HEK293 (cell line): ENCODE measurements at regions not wholly inside any gene's neighbourhood (a gene's known extent, or its start where the extent isn't known, plus 50 kb on each side); places are given as distances from the start of the nearest gene placed in this dataset.

Experiments
- CTCF ChIA-PET: fragments of 350-600 bp; formaldehyde crosslinking; extraction: SDS; loops from one replicate; lab custom pipeline; 2021; ENCODE audit warnings: antibody characterized with exemption; lab: Yijun Ruan, JAX
- POLR2A ChIA-PET: fragments of 300-600 bp; formaldehyde crosslinking; extraction: SDS; loops from one replicate; lab custom pipeline; 2020; ENCODE audit warnings: antibody characterized with exemption, inconsistent platforms; lab: Yijun Ruan, JAX
- H3K27ac ChIP-seq: fragments of 200-500 bp; sonication (Bioruptor generic); 2 replicates; pipeline ENCODE4 v1.5.1; 2014; ENCODE audit warnings: low read depth, low read length, control low read depth, inconsistent platforms; ENCODE audit errors: extremely low read depth
- H3K36me3 ChIP-seq, 2 experiments: fragments of 200-500 bp in 1 of 2; sonication (Bioruptor generic) in 1 of 2; 1 replicate in 1 of 2; 2 replicates in 1 of 2; pipeline ENCODE4 v1.5.1; 2014 to 2017; ENCODE audit warnings: inconsistent platforms in 2 of 2, low read length in 2 of 2; ENCODE audit not compliant: control insufficient read depth in 2 of 2, insufficient read depth in 1 of 2
- H3K4me1 ChIP-seq: fragments of 200-500 bp; sonication (Bioruptor generic); 2 replicates; pipeline ENCODE4 v1.5.1; 2014; ENCODE audit warnings: mild to moderate bottlenecking, low read length, inconsistent platforms; ENCODE audit not compliant: control insufficient read depth, insufficient read depth
- H3K4me3 ChIP-seq: 2 replicates; pipeline ENCODE4 v1.5.1; 2011; ENCODE audit warnings: low read depth, mild to moderate bottlenecking, control low read depth, low read length, moderate library complexity
- H3K9me3 ChIP-seq: fragments of 200-500 bp; sonication (Bioruptor generic); 2 replicates; pipeline ENCODE4 v1.5.1; 2014; ENCODE audit warnings: low read depth, low read length, inconsistent platforms; ENCODE audit not compliant: control insufficient read depth, insufficient read depth
- GLI4 ChIP-seq: fragments of 450-650 bp; formaldehyde crosslinking; IDR thresholded peaks from 2 replicates; pipeline ENCODE4 v1.5.1; 2016; ENCODE audit warnings: missing biosample characterization, missing genetic modification characterization
- GLIS2 ChIP-seq: fragments of 450-650 bp; formaldehyde crosslinking; IDR thresholded peaks from 2 replicates; pipeline ENCODE4 v1.5.1; 2016; ENCODE audit warnings: missing biosample characterization, missing genetic modification characterization
- REPIN1 ChIP-seq: fragments of 450-650 bp; formaldehyde crosslinking; IDR thresholded peaks from 2 replicates; pipeline ENCODE4 v1.5.1; 2017; ENCODE audit warnings: missing biosample characterization, missing genetic modification characterization, low read depth
- SALL2 ChIP-seq: fragments of 450-650 bp; formaldehyde crosslinking; IDR thresholded peaks from 2 replicates; pipeline ENCODE4 v1.5.0; 2017; ENCODE audit warnings: missing biosample characterization, mild to moderate bottlenecking, missing genetic modification characterization, borderline replicate concordance
- ZBTB8A ChIP-seq: fragments of 450-650 bp; formaldehyde crosslinking; IDR thresholded peaks from 2 replicates; pipeline ENCODE4 v1.5.1; 2016; ENCODE audit warnings: missing biosample characterization, missing genetic modification characterization
- ZEB2 ChIP-seq: fragments of 450-650 bp; formaldehyde crosslinking; IDR thresholded peaks from 2 replicates; pipeline ENCODE4 v1.5.1; 2016; ENCODE audit warnings: missing biosample characterization, missing genetic modification characterization
- ZFP3 ChIP-seq: fragments of 450-650 bp; formaldehyde crosslinking; IDR thresholded peaks from 2 replicates; pipeline ENCODE4 v1.5.1; 2016; ENCODE audit warnings: low read depth, missing biosample characterization, missing genetic modification characterization
- ZNF132 ChIP-seq: fragments of 450-650 bp; formaldehyde crosslinking; IDR thresholded peaks from 2 replicates; pipeline ENCODE4 v1.5.1; 2017; ENCODE audit warnings: missing biosample characterization, missing genetic modification characterization, borderline replicate concordance
- ZNF157 ChIP-seq: fragments of 450-650 bp; formaldehyde crosslinking; IDR thresholded peaks from 2 replicates; pipeline ENCODE4 v1.5.1; 2016; ENCODE audit warnings: missing biosample characterization, missing genetic modification characterization
- ZNF169 ChIP-seq: fragments of 450-650 bp; formaldehyde crosslinking; IDR thresholded peaks from 2 replicates; pipeline ENCODE4 v1.5.1; 2016; ENCODE audit warnings: missing biosample characterization, missing genetic modification characterization
- ZNF174 ChIP-seq: fragments of 450-650 bp; formaldehyde crosslinking; IDR thresholded peaks from 2 replicates; pipeline ENCODE4 v1.5.0; 2017; ENCODE audit warnings: missing biosample characterization, mild to moderate bottlenecking, missing genetic modification characterization
- ZNF19 ChIP-seq: fragments of 450-650 bp; formaldehyde crosslinking; IDR thresholded peaks from 2 replicates; pipeline ENCODE4; 2016; ENCODE audit warnings: missing biosample characterization, missing genetic modification characterization, low read depth
- ZNF239 ChIP-seq: fragments of 450-650 bp; formaldehyde crosslinking; IDR thresholded peaks from 2 replicates; pipeline ENCODE4 v1.5.1; 2016; ENCODE audit warnings: missing biosample characterization, missing genetic modification characterization
- ZNF311 ChIP-seq: fragments of 450-650 bp; formaldehyde crosslinking; IDR thresholded peaks from 2 replicates; pipeline ENCODE4 v1.5.1; 2017; ENCODE audit warnings: missing biosample characterization, missing genetic modification characterization, borderline replicate concordance
- ZNF404 ChIP-seq: fragments of 450-650 bp; formaldehyde crosslinking; IDR thresholded peaks from 2 replicates; pipeline ENCODE4 v1.5.1; 2017; ENCODE audit warnings: missing biosample characterization, missing genetic modification characterization
- ZNF529 ChIP-seq: fragments of 450-650 bp; formaldehyde crosslinking; IDR thresholded peaks from 2 replicates; pipeline ENCODE4 v1.5.1; 2017; ENCODE audit warnings: missing genetic modification characterization, missing biosample characterization; ENCODE audit not compliant: insufficient replicate concordance
- ZNF596 ChIP-seq: fragments of 450-650 bp; IDR thresholded peaks from 2 replicates; pipeline ENCODE4 v1.5.0; 2018; ENCODE audit warnings: missing biosample characterization, mild to moderate bottlenecking, missing genetic modification characterization, moderate library complexity
- ZNF654 ChIP-seq: fragments of 450-650 bp; formaldehyde crosslinking; IDR thresholded peaks from 2 replicates; pipeline ENCODE4 v1.5.1; 2016; ENCODE audit warnings: low read depth, missing biosample characterization, missing genetic modification characterization
- ZNF701 ChIP-seq: fragments of 450-650 bp; formaldehyde crosslinking; IDR thresholded peaks from 2 replicates; pipeline ENCODE4 v1.5.1; 2016; ENCODE audit warnings: missing biosample characterization, missing genetic modification characterization
- ZNF830 ChIP-seq: fragments of 450-650 bp; IDR thresholded peaks from 2 replicates; pipeline ENCODE4 v1.5.0; 2018; ENCODE audit warnings: missing biosample characterization, missing genetic modification characterization, low read depth, mild to moderate bottlenecking, moderate library complexity
- ZSCAN23 ChIP-seq: fragments of 450-650 bp; formaldehyde crosslinking; IDR thresholded peaks from 2 replicates; pipeline ENCODE4 v1.5.1; 2016; ENCODE audit warnings: missing biosample characterization, missing genetic modification characterization
- TF ChIP-seq, protein P1 (sequence below): fragments of 450-650 bp; formaldehyde crosslinking; IDR thresholded peaks from 2 replicates; pipeline ENCODE4 v1.5.1; 2016; ENCODE audit warnings: missing biosample characterization, missing genetic modification characterization, borderline replicate concordance
- TF ChIP-seq, protein P2 (sequence below): fragments of 450-650 bp; formaldehyde crosslinking; IDR thresholded peaks from 2 replicates; pipeline ENCODE4 v1.5.1; 2016; ENCODE audit warnings: missing biosample characterization, missing genetic modification characterization
- TF ChIP-seq, protein P3 (sequence below): fragments of 450-650 bp; formaldehyde crosslinking; IDR thresholded peaks from 2 replicates; pipeline ENCODE4 v1.5.1; 2016; ENCODE audit warnings: missing biosample characterization, missing genetic modification characterization
- TF ChIP-seq, protein P4 (sequence below): fragments of 450-650 bp; formaldehyde crosslinking; IDR thresholded peaks from 2 replicates; pipeline ENCODE4; 2016; ENCODE audit warnings: missing biosample characterization, missing genetic modification characterization
- TF ChIP-seq, protein P5 (sequence below): fragments of 450-650 bp; formaldehyde crosslinking; IDR thresholded peaks from 2 replicates; pipeline ENCODE4 v1.5.1; 2016; ENCODE audit warnings: missing biosample characterization, missing genetic modification characterization
- TF ChIP-seq, protein P6 (sequence below): sonication (generic); formaldehyde crosslinking; IDR thresholded peaks from 2 replicates; pipeline ENCODE4 v1.8.1; 2022; ENCODE audit warnings: mild to moderate bottlenecking, moderate library complexity, missing genetic modification reagents

DNA sequence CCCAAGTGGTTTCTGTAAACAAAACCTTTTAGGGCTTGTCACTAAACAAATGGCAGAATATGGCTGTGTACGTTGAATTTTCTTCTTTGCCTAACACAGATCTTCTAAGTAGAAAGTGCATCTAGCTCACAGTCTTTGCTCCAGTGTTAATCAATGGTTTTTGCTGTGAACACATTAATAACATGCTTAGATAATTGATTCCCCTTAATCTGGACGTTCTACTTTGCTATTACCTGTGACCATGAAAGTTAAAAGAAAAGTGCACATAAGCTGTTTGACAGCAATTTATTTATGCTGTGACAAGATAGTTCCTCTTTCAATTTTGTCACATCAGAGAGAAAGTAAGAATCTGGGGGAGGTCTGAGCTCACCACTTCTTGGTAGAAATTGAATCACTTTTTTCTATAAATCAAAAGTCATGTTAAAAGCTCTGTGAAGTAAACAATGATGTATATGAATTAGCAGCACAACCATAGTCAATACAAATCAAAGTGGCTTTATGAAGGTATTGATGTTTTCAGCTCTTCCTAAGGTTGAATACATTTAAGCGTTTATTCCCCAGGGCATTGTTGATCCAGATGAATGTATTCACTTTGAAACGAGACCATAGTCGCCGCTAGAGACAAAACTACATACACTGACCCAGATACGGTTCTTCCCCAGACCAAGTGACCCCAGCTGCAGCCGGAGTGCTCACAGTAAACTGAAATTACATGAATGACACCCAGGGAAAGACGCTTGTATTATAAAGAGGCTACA is 174.6 kb upstream of the ZNF608 start:
- TF ChIP-seq, protein P1, sequence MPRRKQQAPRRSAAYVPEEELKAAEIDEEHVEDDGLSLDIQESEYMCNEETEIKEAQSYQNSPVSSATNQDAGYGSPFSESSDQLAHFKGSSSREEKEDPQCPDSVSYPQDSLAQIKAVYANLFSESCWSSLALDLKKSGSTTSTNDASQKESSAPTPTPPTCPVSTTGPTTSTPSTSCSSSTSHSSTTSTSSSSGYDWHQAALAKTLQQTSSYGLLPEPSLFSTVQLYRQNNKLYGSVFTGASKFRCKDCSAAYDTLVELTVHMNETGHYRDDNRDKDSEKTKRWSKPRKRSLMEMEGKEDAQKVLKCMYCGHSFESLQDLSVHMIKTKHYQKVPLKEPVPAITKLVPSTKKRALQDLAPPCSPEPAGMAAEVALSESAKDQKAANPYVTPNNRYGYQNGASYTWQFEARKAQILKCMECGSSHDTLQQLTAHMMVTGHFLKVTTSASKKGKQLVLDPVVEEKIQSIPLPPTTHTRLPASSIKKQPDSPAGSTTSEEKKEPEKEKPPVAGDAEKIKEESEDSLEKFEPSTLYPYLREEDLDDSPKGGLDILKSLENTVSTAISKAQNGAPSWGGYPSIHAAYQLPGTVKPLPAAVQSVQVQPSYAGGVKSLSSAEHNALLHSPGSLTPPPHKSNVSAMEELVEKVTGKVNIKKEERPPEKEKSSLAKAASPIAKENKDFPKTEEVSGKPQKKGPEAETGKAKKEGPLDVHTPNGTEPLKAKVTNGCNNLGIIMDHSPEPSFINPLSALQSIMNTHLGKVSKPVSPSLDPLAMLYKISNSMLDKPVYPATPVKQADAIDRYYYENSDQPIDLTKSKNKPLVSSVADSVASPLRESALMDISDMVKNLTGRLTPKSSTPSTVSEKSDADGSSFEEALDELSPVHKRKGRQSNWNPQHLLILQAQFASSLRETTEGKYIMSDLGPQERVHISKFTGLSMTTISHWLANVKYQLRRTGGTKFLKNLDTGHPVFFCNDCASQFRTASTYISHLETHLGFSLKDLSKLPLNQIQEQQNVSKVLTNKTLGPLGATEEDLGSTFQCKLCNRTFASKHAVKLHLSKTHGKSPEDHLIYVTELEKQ (tag by site-specific recombination) = no peak
- no peak for TF ChIP-seq ZEB2
- TF ChIP-seq GLI4 (tag by site-specific recombination) = no peak
- no peak for TF ChIP-seq ZNF174
- no peak for TF ChIP-seq ZFP3 (tag by site-specific recombination)
- TF ChIP-seq SALL2 (tag by site-specific recombination) = no peak
- no peak for TF ChIP-seq ZNF596 (tag by site-specific recombination)
- no peak for TF ChIP-seq ZSCAN23
- no peak for TF ChIP-seq ZNF169 (tag by site-specific recombination)
- TF ChIP-seq GLIS2 (tag by site-specific recombination) = no peak
- TF ChIP-seq, protein P2, sequence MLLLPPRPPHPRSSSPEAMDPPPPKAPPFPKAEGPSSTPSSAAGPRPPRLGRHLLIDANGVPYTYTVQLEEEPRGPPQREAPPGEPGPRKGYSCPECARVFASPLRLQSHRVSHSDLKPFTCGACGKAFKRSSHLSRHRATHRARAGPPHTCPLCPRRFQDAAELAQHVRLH (tag by site-specific recombination) = no peak
- TF ChIP-seq, protein P3, sequence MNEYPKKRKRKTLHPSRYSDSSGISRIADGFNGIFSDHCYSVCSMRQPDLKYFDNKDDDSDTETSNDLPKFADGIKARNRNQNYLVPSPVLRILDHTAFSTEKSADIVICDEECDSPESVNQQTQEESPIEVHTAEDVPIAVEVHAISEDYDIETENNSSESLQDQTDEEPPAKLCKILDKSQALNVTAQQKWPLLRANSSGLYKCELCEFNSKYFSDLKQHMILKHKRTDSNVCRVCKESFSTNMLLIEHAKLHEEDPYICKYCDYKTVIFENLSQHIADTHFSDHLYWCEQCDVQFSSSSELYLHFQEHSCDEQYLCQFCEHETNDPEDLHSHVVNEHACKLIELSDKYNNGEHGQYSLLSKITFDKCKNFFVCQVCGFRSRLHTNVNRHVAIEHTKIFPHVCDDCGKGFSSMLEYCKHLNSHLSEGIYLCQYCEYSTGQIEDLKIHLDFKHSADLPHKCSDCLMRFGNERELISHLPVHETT (tag by site-specific recombination) = no peak
- TF ChIP-seq ZBTB8A (tag by site-specific recombination) = no peak
- TF ChIP-seq ZNF654 (tag by site-specific recombination) = no peak
- TF ChIP-seq ZNF529 = no peak
- TF ChIP-seq ZNF132 (tag by site-specific recombination) = no peak
- no peak for TF ChIP-seq ZNF830 (tag by site-specific recombination)
- TF ChIP-seq, protein P4, sequence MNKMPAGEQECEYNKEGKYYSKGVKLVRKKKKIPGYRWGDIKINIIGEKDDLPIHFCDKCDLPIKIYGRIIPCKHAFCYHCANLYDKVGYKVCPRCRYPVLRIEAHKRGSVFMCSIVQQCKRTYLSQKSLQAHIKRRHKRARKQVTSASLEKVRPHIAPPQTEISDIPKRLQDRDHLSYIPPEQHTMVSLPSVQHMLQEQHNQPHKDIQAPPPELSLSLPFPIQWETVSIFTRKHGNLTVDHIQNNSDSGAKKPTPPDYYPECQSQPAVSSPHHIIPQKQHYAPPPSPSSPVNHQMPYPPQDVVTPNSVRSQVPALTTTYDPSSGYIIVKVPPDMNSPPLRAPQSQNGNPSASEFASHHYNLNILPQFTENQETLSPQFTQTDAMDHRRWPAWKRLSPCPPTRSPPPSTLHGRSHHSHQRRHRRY (tag by site-specific recombination) = no peak
- TF ChIP-seq ZNF311 (tag by site-specific recombination) = no peak
- Histone ChIP-seq H3K4me3 (no peak overlapping the region), H3K9me3 (no peaks in the 10 kb centered on the region), H3K4me1 (peaks cover 13% of the 10 kb centered on the region), H3K27ac (no peak overlapping the region), H3K36me3 (no peaks in the 10 kb centered on the region)
- CTCF ChIA-PET = no interaction called here
- POLR2A ChIA-PET = interaction anchor here (0.6 kb wide), 1 partner anchor 174 kb away, joined by 5 read pairs; no protein-coding TSS in a partner anchor

DNA sequence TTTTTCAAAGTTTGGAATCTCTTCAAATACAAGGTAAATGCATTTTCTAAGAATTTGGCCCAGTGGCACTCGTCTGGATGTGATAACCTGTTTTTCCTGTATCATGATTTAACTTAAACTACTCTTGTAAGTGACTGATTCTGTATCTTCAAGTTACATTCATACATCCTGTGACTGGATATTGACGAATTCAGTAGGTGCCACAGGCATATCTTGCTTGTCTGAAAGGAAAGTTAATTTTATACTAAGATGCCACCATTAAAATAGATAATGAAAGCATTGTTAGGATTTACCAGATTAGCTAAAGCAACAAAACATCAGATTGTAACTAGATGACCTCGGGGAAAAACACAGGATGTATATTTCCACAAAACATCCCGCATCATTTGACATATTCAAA is 175.3 kb upstream of the ZNF608 start:
- Histone ChIP-seq H3K9me3 (no peaks in the 10 kb centered on the region), H3K4me1 (peaks cover 13% of the 10 kb centered on the region), H3K4me3 (no peak overlapping the region), H3K36me3 (no peaks in the 10 kb centered on the region), H3K27ac (no peak overlapping the region)
- CTCF ChIA-PET = no interaction called here
- TF ChIP-seq ZNF701 (tag by site-specific recombination) (no peak), ZNF19 (tag by site-specific recombination) (no peak), ZNF157 (no peak), ZNF239 (no peak), ZEB2 (no peak), REPIN1 (no peak), ZNF404 (no peak), ZNF529 (no peak)
- TF ChIP-seq, protein P5, sequence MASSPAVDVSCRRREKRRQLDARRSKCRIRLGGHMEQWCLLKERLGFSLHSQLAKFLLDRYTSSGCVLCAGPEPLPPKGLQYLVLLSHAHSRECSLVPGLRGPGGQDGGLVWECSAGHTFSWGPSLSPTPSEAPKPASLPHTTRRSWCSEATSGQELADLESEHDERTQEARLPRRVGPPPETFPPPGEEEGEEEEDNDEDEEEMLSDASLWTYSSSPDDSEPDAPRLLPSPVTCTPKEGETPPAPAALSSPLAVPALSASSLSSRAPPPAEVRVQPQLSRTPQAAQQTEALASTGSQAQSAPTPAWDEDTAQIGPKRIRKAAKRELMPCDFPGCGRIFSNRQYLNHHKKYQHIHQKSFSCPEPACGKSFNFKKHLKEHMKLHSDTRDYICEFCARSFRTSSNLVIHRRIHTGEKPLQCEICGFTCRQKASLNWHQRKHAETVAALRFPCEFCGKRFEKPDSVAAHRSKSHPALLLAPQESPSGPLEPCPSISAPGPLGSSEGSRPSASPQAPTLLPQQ (tag by site-specific recombination) = no peak
- TF ChIP-seq, protein P6, sequence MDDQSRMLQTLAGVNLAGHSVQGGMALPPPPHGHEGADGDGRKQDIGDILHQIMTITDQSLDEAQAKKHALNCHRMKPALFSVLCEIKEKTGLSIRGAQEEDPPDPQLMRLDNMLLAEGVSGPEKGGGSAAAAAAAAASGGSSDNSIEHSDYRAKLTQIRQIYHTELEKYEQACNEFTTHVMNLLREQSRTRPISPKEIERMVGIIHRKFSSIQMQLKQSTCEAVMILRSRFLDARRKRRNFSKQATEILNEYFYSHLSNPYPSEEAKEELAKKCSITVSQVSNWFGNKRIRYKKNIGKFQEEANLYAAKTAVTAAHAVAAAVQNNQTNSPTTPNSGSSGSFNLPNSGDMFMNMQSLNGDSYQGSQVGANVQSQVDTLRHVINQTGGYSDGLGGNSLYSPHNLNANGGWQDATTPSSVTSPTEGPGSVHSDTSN (CRISPR knock-in tag) = no peak
- POLR2A ChIA-PET = no interaction called here
